Prostate gland (tissue), 2 donors: ENCODE measurements at regions not wholly inside any gene's neighbourhood (a gene's known extent, or its start where the extent isn't known, plus 50 kb on each side); places are given as distances from the start of the nearest gene placed in this dataset.

Source experiments
- DNase-seq: peaks from one replicate; pipeline ENCODE4 v3.0.0-alpha.2; 2019; ENCODE audit warnings: low spot score
- H3K27ac ChIP-seq, 2 donors: fragments of 200-600 bp; sonication (generic); 2 replicates each; pipeline ENCODE4 v1.5.1; 2017 to 2019
- H3K27me3 ChIP-seq: fragments of 200-600 bp; sonication (generic); replicated peaks from 2 replicates; pipeline ENCODE4 v1.5.1; 2019; ENCODE audit not compliant: insufficient read depth
- H3K36me3 ChIP-seq, 2 donors: fragments of 200-600 bp; sonication (generic); 1 replicate in 1 of 2; 2 replicates in 1 of 2; pipeline versions ENCODE4 v1.5.1 to v1.8.1; 2017 to 2019
- H3K4me1 ChIP-seq: fragments of 200-600 bp; sonication (generic); replicated peaks from 2 replicates; pipeline ENCODE4 v1.5.1; 2019
- H3K4me3 ChIP-seq, 2 donors: fragments of 200-600 bp; sonication (generic); 2 replicates each; pipeline ENCODE4 v1.5.1; 2017 to 2019
- H3K9me3 ChIP-seq: fragments of 200-600 bp; sonication (generic); 2 replicates; pipeline ENCODE4 v1.5.1; 2017
- POLR2A ChIP-seq: fragments of 450-650 bp; IDR thresholded peaks from one replicate; pipeline ENCODE4 v1.6.1; 2016; ENCODE audit warnings: antibody characterized with exemption, mild to moderate bottlenecking
- POLR2AphosphoS5 ChIP-seq: sonication (generic); formaldehyde crosslinking; IDR thresholded peaks from one replicate; pipeline ENCODE4 v1.6.1; 2017; ENCODE audit warnings: antibody characterized with exemption
- WGBS: methylation state at CpG from one replicate; pipeline ENCODE4 v1.1.5; 2018; 5-methylcytosine and 5-hydroxymethylcytosine counted together
- intact Hi-C: fragments of 100-400 bp; cut with DNase I; formaldehyde crosslinking; loops from one replicate; pipeline ENCODE4 v1.14.2; 2022
- TF ChIP-seq, protein P1 (sequence below), 4 experiments: fragments of 200-600 bp in 2 of 4; fragments of 450-650 bp in 2 of 4; sonication (generic) in 2 of 4; IDR thresholded peaks; 1 replicate in 3 of 4; 2 replicates in 1 of 4; pipeline ENCODE4 v1.5.1; 2016 to 2019; ENCODE audit warnings: antibody characterized with exemption in 4 of 4, mild to moderate bottlenecking in 2 of 4, moderate library complexity in 2 of 4

DNA sequence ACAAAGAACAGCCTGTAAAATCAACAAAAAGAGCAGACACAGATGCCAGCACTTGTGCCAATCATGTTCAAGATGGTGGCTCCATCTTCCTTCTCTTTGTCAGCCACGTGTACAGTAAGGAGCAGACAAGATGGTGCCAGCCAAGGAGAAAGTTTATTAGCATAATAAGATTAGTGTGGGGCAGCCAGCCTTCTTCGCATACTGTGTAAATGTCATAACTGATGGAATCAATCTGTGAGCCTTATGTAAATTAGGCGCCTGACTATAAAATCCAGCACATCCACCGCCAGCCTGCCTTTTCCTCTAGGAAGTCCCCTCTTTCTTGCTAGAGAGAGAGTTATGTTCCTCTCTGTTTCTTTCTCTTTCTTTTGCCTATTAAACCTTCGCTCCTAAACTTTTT, 99.7 kb upstream of the RALGAPA2 start:
- Histone ChIP-seq H3K9me3 (no peaks in the 10 kb centered on the region), H3K27ac (no peak overlapping the region), H3K4me1 (no peaks in the 10 kb centered on the region), H3K36me3 (no peaks in the 10 kb centered on the region), H3K4me3 (no peak overlapping the region), H3K27me3 (no peaks in the 10 kb centered on the region)
- DNase-seq: no peak
- intact Hi-C loops: no loop called here
- no peak for TF ChIP-seq POLR2A
- no peak for TF ChIP-seq POLR2AphosphoS5
- TF ChIP-seq, protein P1, sequence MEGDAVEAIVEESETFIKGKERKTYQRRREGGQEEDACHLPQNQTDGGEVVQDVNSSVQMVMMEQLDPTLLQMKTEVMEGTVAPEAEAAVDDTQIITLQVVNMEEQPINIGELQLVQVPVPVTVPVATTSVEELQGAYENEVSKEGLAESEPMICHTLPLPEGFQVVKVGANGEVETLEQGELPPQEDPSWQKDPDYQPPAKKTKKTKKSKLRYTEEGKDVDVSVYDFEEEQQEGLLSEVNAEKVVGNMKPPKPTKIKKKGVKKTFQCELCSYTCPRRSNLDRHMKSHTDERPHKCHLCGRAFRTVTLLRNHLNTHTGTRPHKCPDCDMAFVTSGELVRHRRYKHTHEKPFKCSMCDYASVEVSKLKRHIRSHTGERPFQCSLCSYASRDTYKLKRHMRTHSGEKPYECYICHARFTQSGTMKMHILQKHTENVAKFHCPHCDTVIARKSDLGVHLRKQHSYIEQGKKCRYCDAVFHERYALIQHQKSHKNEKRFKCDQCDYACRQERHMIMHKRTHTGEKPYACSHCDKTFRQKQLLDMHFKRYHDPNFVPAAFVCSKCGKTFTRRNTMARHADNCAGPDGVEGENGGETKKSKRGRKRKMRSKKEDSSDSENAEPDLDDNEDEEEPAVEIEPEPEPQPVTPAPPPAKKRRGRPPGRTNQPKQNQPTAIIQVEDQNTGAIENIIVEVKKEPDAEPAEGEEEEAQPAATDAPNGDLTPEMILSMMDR (IDR thresholded peaks at IDR 0.05): no peak
- WGBS: 39% methylated on average over 5 of the region's 5 CpGs

DNA sequence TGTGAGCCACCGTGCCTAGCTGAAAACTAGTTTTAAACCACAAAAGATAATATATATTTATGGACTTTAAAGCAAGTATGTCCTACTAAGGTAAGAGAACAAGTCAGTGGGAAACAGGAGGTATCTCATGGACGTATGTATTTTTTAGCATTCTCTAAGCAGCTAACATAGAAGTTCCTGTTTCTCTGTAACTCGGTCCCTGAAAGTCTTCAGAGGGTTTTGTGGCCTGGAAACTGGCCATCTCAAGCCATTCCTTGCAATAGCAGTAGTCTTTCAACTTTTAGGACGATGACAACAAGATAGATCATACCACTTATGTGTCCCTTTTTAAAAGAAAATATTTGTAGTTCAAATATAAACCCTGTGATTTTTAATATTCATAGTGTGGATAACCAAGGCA, 95.6 kb upstream of the RALGAPA2 start:
- H3K9me3 ChIP-seq: no peaks in the 10 kb centered on the region
- TF ChIP-seq POLR2AphosphoS5 (no peak), POLR2A (no peak)
- TF ChIP-seq, protein P1 (IDR thresholded peaks at IDR 0.05): no peak
- 75% methylated on average over 4 of the region's 4 CpGs for WGBS
- no peaks in the 10 kb centered on the region for H3K4me1 ChIP-seq
- H3K4me3 ChIP-seq: no peak overlapping the region
- no peak overlapping the region for H3K27ac ChIP-seq
- intact Hi-C loops: no loop called here
- DNase-seq: no peak
- H3K36me3 ChIP-seq: no peaks in the 10 kb centered on the region
- no peaks in the 10 kb centered on the region for H3K27me3 ChIP-seq

DNA sequence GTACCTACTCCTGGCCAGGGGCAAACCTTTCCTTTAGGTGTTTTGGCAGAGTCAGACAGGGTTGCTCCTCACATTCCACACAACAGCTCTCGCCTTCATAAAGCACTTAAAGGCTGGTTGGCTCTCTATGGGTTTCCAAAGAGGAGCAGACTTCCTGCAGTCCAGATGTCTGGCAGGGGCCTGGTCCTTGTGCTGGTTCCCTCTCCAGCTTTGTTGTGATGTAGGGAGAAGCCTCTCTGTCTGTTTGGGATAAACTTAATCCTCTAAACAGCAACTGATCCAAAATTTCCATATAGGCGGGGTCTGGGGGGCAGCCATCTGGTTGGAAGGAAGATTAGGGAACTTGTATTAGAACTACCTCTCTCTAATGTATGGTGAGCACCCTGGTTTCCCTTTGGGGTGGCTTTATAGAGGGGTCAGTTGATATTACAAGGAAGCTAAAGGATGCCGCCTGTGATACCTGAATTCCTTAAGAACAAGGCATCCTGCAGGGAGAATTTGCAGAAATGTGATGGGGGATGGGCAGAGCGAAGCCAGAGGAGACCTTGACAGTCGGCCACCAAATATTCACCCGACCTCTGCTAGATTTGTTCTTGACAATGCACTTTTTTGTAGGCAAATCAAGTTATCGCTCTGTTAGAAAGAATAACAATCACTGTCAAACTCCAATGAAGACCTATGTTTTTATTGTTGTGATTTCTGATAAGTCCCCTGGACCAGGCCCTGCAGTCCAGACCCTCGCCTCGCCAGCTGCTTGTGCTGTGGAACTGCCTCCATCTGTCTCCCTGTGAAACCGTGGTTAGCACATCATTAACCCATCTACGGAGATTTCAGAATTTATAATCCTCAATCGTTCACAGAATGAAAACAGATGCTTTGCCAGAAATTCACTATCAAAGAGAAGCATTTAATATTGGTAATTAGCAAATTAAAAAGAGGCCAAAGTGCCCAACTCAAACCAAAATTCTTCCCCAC, 94.0 kb upstream of the RALGAPA2 start:
- Histone ChIP-seq H3K4me3 (no peak overlapping the region), H3K27me3 (no peaks in the 10 kb centered on the region), H3K4me1 (no peaks in the 10 kb centered on the region), H3K9me3 (no peaks in the 10 kb centered on the region), H3K36me3 (no peaks in the 10 kb centered on the region), H3K27ac (no peak overlapping the region)
- intact Hi-C loops: no loop called here
- no peak for DNase-seq
- TF ChIP-seq POLR2AphosphoS5 (no peak), POLR2A (no peak)
- TF ChIP-seq, protein P1 (IDR thresholded peaks at IDR 0.05): no peak
- WGBS: 78% methylated on average over 12 of the region's 12 CpGs

DNA sequence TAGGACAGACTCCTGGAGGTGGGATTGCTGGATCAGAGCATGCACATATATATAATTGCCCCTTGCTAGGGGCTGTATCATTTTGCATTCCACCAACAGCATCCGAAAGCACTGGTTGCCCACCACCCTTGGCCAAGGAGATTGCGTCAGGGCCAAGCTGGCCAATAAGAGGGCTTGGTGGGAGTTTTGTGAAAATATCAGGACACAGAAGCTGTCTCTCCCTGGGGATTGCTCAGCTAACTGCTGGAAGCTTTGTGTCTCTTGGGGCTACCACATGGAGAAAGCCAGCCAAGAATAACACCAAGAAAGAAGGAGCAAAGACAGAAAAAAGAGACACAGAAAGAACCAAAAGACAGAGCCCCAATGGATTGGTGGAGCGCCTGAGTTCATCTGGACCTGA, 90.6 kb upstream of the RALGAPA2 start:
- TF ChIP-seq POLR2A (no peak), POLR2AphosphoS5 (no peak)
- TF ChIP-seq, protein P1 (IDR thresholded peaks at IDR 0.05): no peak
- WGBS: 97% methylated on average over 3 of the region's 3 CpGs
- H3K36me3 ChIP-seq: no peaks in the 10 kb centered on the region
- H3K4me3 ChIP-seq: no peak overlapping the region
- H3K27ac ChIP-seq: no peak overlapping the region
- no peak for DNase-seq
- H3K9me3 ChIP-seq: no peaks in the 10 kb centered on the region
- H3K27me3 ChIP-seq: no peaks in the 10 kb centered on the region
- intact Hi-C loops: no loop called here
- no peaks in the 10 kb centered on the region for H3K4me1 ChIP-seq

DNA sequence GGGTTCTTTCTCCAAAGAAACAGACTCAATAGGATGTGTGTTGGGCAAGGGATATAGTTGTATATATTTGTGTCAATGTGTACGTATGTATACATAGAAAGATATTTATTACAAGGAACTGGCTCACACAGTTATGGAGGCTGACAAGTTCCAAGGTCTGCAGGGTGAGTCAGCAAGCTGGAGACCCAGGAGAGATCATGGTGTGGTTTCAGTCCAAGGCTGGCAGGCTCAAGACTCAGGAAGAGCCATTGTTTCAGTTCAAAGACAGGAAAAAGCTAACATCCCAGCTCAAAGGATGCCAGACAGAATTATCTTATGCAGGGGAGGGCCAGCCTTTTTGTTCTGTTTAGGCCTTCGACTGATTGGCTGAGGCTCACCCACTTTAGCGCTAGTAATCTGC, 89.9 kb upstream of the RALGAPA2 start:
- no peaks in the 10 kb centered on the region for H3K27me3 ChIP-seq
- H3K4me1 ChIP-seq: no peaks in the 10 kb centered on the region
- 93% methylated on average over 3 of the region's 3 CpGs for WGBS
- TF ChIP-seq POLR2AphosphoS5 (no peak), POLR2A (no peak)
- TF ChIP-seq, protein P1 (IDR thresholded peaks at IDR 0.05): no peak
- intact Hi-C loops: no loop called here
- DNase-seq: no peak
- no peaks in the 10 kb centered on the region for H3K36me3 ChIP-seq
- H3K4me3 ChIP-seq: no peak overlapping the region
- H3K27ac ChIP-seq: no peak overlapping the region
- H3K9me3 ChIP-seq: no peaks in the 10 kb centered on the region
